ENCODE measurements at regions not wholly inside any gene's neighbourhood (a gene's known extent, or its start where the extent isn't known, plus 50 kb on each side); places are given as distances from the start of the nearest gene placed in this dataset.

DNA sequence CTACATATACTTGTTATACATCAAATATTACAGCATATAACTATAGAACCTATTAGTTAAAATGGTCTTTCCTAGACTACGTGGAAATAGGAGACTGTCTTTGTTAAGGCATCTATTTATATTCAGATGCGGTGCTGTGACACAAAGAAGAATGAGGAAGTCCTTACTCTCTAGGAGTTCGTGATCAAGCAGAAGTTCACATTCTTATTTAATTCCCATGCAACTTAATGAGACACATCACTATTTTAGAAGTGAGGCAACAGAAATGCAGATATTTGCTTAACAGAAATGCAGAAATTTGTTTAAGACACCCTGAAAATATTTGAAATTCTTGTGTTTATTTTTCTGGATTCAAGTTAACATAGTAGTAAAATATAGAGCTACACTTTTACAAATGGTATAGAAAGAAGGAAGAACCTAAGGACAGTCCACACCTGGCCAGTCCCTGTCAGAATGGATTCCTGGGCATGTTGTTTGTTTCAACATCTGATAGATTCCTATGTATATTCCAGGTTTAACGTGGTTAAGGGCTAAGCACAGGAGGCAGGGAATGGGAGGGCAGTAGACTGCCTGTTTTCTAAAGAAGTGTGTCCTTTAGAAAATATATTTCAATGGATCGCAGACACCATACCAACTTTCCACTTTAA is 70.6 kb upstream of the NXPH1 start:
- no peak for TF ChIP-seq POLR2AphosphoS5 (IDR thresholded peaks at IDR 0.05; ENCODE audit: low read depth, low read length)
- no peak for TF ChIP-seq TAF1 (IDR thresholded peaks at IDR 0.05; ENCODE audit: low read depth, low read length)

Measured in GM12891 (cell line).